Gastroesophageal sphincter (tissue), 2 donors: ENCODE measurements at regions not wholly inside any gene's neighbourhood (a gene's known extent, or its start where the extent isn't known, plus 50 kb on each side); places are given as distances from the start of the nearest gene placed in this dataset.

Experiments used
- EP300 ChIP-seq: sonication (generic); formaldehyde crosslinking; IDR thresholded peaks from one replicate; pipeline ENCODE4 v1.6.1; 2017; ENCODE audit warnings: antibody characterized with exemption, mild to moderate bottlenecking
- POLR2AphosphoS5 ChIP-seq: sonication (generic); formaldehyde crosslinking; IDR thresholded peaks from one replicate; pipeline ENCODE4 v1.6.1; 2017; ENCODE audit warnings: antibody characterized with exemption

- no peak for TF ChIP-seq POLR2AphosphoS5
- TF ChIP-seq EP300 = no peak
These were observed 216.6 kb downstream of the PLA2G4A start for GRCh38 chr1:187045371-187045770.
